ENCODE measurements at regions not wholly inside any gene's neighbourhood (a gene's known extent, or its start where the extent isn't known, plus 50 kb on each side); places are given as distances from the start of the nearest gene placed in this dataset.

DNA sequence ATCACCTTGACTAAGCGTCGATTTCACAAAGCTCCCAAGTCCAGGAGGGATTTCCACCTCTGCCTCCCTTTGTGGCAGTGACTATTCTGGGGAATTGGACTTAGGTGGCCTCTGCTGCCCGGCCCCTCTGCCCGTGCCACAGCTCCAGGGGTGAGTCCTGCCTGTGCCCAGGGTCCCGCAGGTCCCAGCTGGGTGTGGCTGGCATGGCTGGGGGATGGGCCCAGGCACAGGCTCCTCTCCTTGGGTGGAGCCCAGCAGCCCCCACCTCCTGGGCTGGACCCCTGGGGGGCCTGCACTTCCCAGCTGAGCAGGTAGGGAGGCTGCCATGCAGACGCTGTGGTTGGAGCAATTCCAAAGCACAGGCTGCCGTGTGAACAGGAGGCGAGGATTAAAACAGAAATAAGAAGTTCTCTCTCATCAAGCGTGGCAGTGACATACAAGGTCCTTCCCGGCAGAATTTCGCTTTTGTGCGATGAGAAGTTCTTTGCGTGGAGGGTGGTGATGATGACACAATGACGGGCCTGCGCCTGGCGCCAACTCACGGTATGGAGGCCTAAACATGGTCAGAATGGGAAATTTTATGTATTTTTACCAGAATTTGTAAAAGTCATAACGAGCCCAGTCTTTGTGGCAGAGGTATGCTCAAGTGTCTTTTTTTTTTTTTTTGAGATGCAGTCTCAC lies 107.3 kb downstream of the BRD1 start:
- dilution Hi-C loops (cut with HindIII; ENCODE audit: low sequenced_read_pairs, unreplicated experiment): no loop called here
- CTCF ChIA-PET: no interaction called here
- H2BK15ac ChIP-seq (ENCODE audit: low read depth, low read length): no peak overlapping the region
- H3K23ac ChIP-seq (ENCODE audit: low read depth, low read length): no peak overlapping the region
- no peak for TF ChIP-seq MAZ (IDR thresholded peaks at IDR 0.05; ENCODE audit: borderline replicate concordance, low read depth, low read length)
- TF ChIP-seq RFX5 (IDR thresholded peaks at IDR 0.05; ENCODE audit: low read depth, low read length): no peak
- TF ChIP-seq NFE2L2 (IDR thresholded peaks at IDR 0.05; ENCODE audit: low read depth, low read length): no peak
- no peak for TF ChIP-seq MAFK (IDR thresholded peaks at IDR 0.05; ENCODE audit: low read depth, low read length)
- no peak for TF ChIP-seq CHD1 (IDR thresholded peaks at IDR 0.05; ENCODE audit: low read depth, low read length)
- H3K4me3 ChIP-seq (ENCODE audit: insufficient read depth, low read depth, low read length): no peak overlapping the region
- no peak overlapping the region for H2AFZ ChIP-seq (replicated peaks; ENCODE audit: low read length, poor library complexity)
- no peak overlapping the region for H3K18ac ChIP-seq (ENCODE audit: low read depth, low read length)
- no peak overlapping the region for H3K14ac ChIP-seq (replicated peaks; ENCODE audit: low read depth, low read length)
- no peaks in the 10 kb centered on the region for H3K4me1 ChIP-seq (ENCODE audit: control insufficient read depth, insufficient read depth, low read length)
- H4K91ac ChIP-seq (ENCODE audit: insufficient read depth, low read depth, low read length): no peak overlapping the region
- H3K9me3 ChIP-seq (ENCODE audit: control insufficient read depth, insufficient read depth, low read length): no peaks in the 10 kb centered on the region; the same call in 1 of the 2 replicates
- H3K9me1 ChIP-seq (ENCODE audit: insufficient read depth, low read length): no peaks in the 10 kb centered on the region
- BruUV-seq (replicated peaks): no TSS peak
- no peak overlapping the region for H4K5ac ChIP-seq (ENCODE audit: low read depth, low read length)
- no peak overlapping the region for H2AK9ac ChIP-seq (replicated peaks; ENCODE audit: low read depth, low read length, poor library complexity)
- ATAC-seq (ENCODE audit: low read depth): no peak
- no peaks in the 10 kb centered on the region for H3K79me1 ChIP-seq (ENCODE audit: low read depth in 1 of 2, low read length in 2 of 2)
- H3K4me2 ChIP-seq (ENCODE audit: low read depth, low read length): no peak overlapping the region
- intact Hi-C loops (cut with micrococcal nuclease): no loop called here
- no peak overlapping the region for H2BK20ac ChIP-seq (ENCODE audit: low read depth, low read length)
- no peak overlapping the region for H3K4ac ChIP-seq (ENCODE audit: low read depth, low read length)
- no peak overlapping the region for H3K9ac ChIP-seq (ENCODE audit: low read depth, low read length)
- DNase-seq: no peak
- peaks cover 7% of the 10 kb centered on the region; the same call in 1 of the 2 replicates for H3K27me3 ChIP-seq (ENCODE audit: control insufficient read depth, insufficient read depth, low read length)
- in situ Hi-C loops (cut with MboI; ENCODE audit: low sequenced_read_pairs): no loop called here
- H2BK120ac ChIP-seq (ENCODE audit: low read depth, low read length): no peak overlapping the region
- H2BK5ac ChIP-seq (ENCODE audit: low read depth, low read length, poor library complexity, severe bottlenecking): no peak overlapping the region
- H4K20me1 ChIP-seq (ENCODE audit: insufficient read depth, low read length): no peaks in the 10 kb centered on the region
- H2AK5ac ChIP-seq (ENCODE audit: low read depth, low read length): no peak overlapping the region
- H3K27ac ChIP-seq (ENCODE audit: insufficient read depth, low read length): no peak overlapping the region
- H3K36me3 ChIP-seq (ENCODE audit: control insufficient read depth, insufficient read depth, low read length): no peaks in the 10 kb centered on the region
- no peak overlapping the region for H3K56ac ChIP-seq (ENCODE audit: extremely low read depth, insufficient read depth, low read length)
- WGBS, 2 experiments (ENCODE audit: extremely low coverage in 2 of 2, insufficient read length in 1 of 2): 75% methylated on average over 8 of the region's 18 CpGs; no CpG with 5 or more reads in 1 of the 2 experiments
- H4K8ac ChIP-seq (ENCODE audit: low read depth in 2 of 2, low read length in 2 of 2): no peak overlapping the region
- POLR2A ChIA-PET (ENCODE audit: unreplicated experiment): no interaction called here

All from IMR-90 (cell line).